ENCODE measurements at regions not wholly inside any gene's neighbourhood (a gene's known extent, or its start where the extent isn't known, plus 50 kb on each side); places are given as distances from the start of the nearest gene placed in this dataset.

- CTCF ChIA-PET = interaction anchor here (0.7 kb wide), 1 partner anchor 58 kb away, joined by 3 read pairs; no protein-coding TSS in a partner anchor
- TF ChIP-seq SIN3A (IDR thresholded peaks at IDR 0.05; ENCODE audit: borderline replicate concordance, insufficient read depth, low read depth, low read length) = no peak
- TF ChIP-seq REST (IDR thresholded peaks at IDR 0.05; ENCODE audit: insufficient read depth in 1 of 2, low read depth in 2 of 2, low read length in 1 of 2) = no peak
- TF ChIP-seq TCF7L2 (IDR thresholded peaks at IDR 0.05; ENCODE audit: low read depth, low read length) = no peak
- no peak for TF ChIP-seq CTCF (IDR thresholded peaks at IDR 0.05)
- no peak for TF ChIP-seq POLR2AphosphoS5 (IDR thresholded peaks at IDR 0.05; ENCODE audit: low read depth, low read length)
- BruUV-seq (replicated peaks) = no TSS peak
- Histone ChIP-seq H3K27me3 (ENCODE audit: control insufficient read depth, insufficient read depth, low read length) (0 out of 2 replicates have a peak, but pooled peaks cover 3% of the 10 kb centered on the region), H3K4me1 (ENCODE audit: control insufficient read depth, insufficient read depth, low read length) (no peaks in the 10 kb centered on the region), H3K4me3 (ENCODE audit: low read depth in 2 of 2, low read length in 2 of 2) (no peak overlapping the region), H3K36me3 (ENCODE audit: control insufficient read depth, insufficient read depth, low read length) (no peaks in the 10 kb centered on the region), H3K27ac (ENCODE audit: low read length) (no peak overlapping the region), H3K9me3 (ENCODE audit: control insufficient read depth, insufficient read depth, low read depth, low read length) (no peaks in the 10 kb centered on the region)
- in situ Hi-C loops (cut with HindIII; ENCODE audit: low pct_unique_long_range_greater_than_20kb, low sequenced_read_pairs) (no loop called here), intact Hi-C loops (cut with micrococcal nuclease; ENCODE audit: unreplicated experiment) (loop anchor here (10.0 kb wide), 1 partner anchor 295 kb away; no protein-coding TSS in a partner anchor)
- ATAC-seq (no peak), DNase-seq (ENCODE audit: low read depth, low spot score) (no peak)
- POLR2A ChIA-PET = interaction anchor here (0.6 to 0.7 kb wide), 3 partner anchors 13 to 125 kb away, joined by 4 to 5 read pairs (median 4); no protein-coding TSS in a partner anchor
Observed at GRCh38 chr17:73949903-73950592, 253.4 kb upstream of the RPL38 start.

DNA sequence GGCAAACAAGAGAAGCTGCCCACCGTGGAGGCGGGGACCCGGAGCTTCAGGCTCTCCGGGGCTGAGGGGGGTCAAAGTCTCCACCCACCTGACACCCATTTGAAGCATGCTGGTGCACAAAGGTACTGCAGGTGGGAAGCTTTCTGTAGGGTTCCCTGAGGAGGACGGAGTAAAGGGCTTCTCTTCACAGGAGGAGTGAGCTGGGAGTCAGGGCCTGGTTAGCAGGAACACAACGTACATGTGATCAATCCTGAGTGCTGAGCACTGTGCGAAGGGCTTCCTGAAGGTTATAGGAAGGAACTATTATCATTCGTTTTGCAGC, 252.9 kb upstream of the RPL38 start:
- no TSS peak for BruUV-seq (replicated peaks)
- in situ Hi-C loops (cut with HindIII; ENCODE audit: low pct_unique_long_range_greater_than_20kb, low sequenced_read_pairs) (no loop called here), intact Hi-C loops (cut with micrococcal nuclease; ENCODE audit: unreplicated experiment) (loop anchor here (10.0 kb wide), 1 partner anchor 296 kb away; no protein-coding TSS in a partner anchor)
- no peak for DNase-seq (ENCODE audit: low read depth, low spot score)
- peak; percentile 51; the same call in 1 of the 2 replicates for ATAC-seq
- no peaks in the 10 kb centered on the region for H3K9me3 ChIP-seq (ENCODE audit: control insufficient read depth, insufficient read depth, low read depth, low read length)
- no peaks in the 10 kb centered on the region for H3K36me3 ChIP-seq (ENCODE audit: control insufficient read depth, insufficient read depth, low read length)
- H3K4me1 ChIP-seq (ENCODE audit: control insufficient read depth, insufficient read depth, low read length) = no peaks in the 10 kb centered on the region
- H3K4me3 ChIP-seq (ENCODE audit: low read depth in 2 of 2, low read length in 2 of 2) = no peak overlapping the region
- TF ChIP-seq TCF7L2 (IDR thresholded peaks at IDR 0.05; ENCODE audit: low read depth, low read length) = no peak
- TF ChIP-seq POLR2AphosphoS5 (IDR thresholded peaks at IDR 0.05; ENCODE audit: low read depth, low read length) = no peak
- no peak for TF ChIP-seq SIN3A (IDR thresholded peaks at IDR 0.05; ENCODE audit: borderline replicate concordance, insufficient read depth, low read depth, low read length)
- no peak for TF ChIP-seq CTCF (IDR thresholded peaks at IDR 0.05)
- no peak for TF ChIP-seq REST (IDR thresholded peaks at IDR 0.05; ENCODE audit: insufficient read depth in 1 of 2, low read depth in 2 of 2, low read length in 1 of 2)
- H3K27me3 ChIP-seq (ENCODE audit: control insufficient read depth, insufficient read depth, low read length) = 0 out of 2 replicates have a peak, but pooled peaks cover 2% of the 10 kb centered on the region
- CTCF ChIA-PET = interaction anchor here (0.7 kb wide), 1 partner anchor 58 kb away, joined by 3 read pairs; no protein-coding TSS in a partner anchor
- no peak overlapping the region for H3K27ac ChIP-seq (ENCODE audit: low read length)
- POLR2A ChIA-PET = interaction anchor here (0.7 kb wide), 1 partner anchor 126 kb away, joined by 4 read pairs; no protein-coding TSS in a partner anchor

Data from Panc1 (cell line).